Transverse colon (tissue), 4 donors: ENCODE measurements at regions not wholly inside any gene's neighbourhood (a gene's known extent, or its start where the extent isn't known, plus 50 kb on each side); places are given as distances from the start of the nearest gene placed in this dataset.

ENCODE experiments used
- DNase-seq: peaks from one replicate; pipeline ENCODE4 v3.0.0-alpha.2; 2019
- H3K27ac ChIP-seq, 4 donors: fragments of 200-600 bp; sonication (generic); 2 replicates each; pipeline ENCODE4 v1.5.1; 2016 to 2018; ENCODE audit warnings: inconsistent platforms in 4 of 4
- H3K27me3 ChIP-seq: fragments of 200-600 bp; sonication (generic); 2 replicates; pipeline ENCODE4 v1.5.1; 2017; ENCODE audit warnings: inconsistent platforms
- H3K36me3 ChIP-seq, 4 donors: fragments of 200-600 bp; sonication (generic); 2 replicates each; pipeline ENCODE4 v1.5.1; 2017 to 2019; ENCODE audit warnings: inconsistent platforms in 4 of 4
- H3K4me1 ChIP-seq, 4 donors: fragments of 200-600 bp; sonication (generic); 2 replicates each; pipeline ENCODE4 v1.5.1; 2017 to 2020; ENCODE audit warnings: inconsistent platforms in 4 of 4
- H3K4me3 ChIP-seq, 4 donors: fragments of 200-600 bp; sonication (generic); 1 replicate in 1 of 4; 2 replicates in 3 of 4; pipeline versions ENCODE4 v1.5.1 to v1.6.1; 2017 to 2019; ENCODE audit warnings: inconsistent platforms in 4 of 4
- H3K9me3 ChIP-seq, 2 donors: fragments of 200-600 bp; sonication (generic); 2 replicates each; pipeline ENCODE4 v1.5.1; 2017 to 2019; ENCODE audit warnings: inconsistent platforms in 2 of 2
- EP300 ChIP-seq: sonication (generic); formaldehyde crosslinking; IDR thresholded peaks from one replicate; pipeline ENCODE4 v1.6.1; 2017; ENCODE audit warnings: antibody characterized with exemption, low read depth
- POLR2A ChIP-seq: fragments of 450-650 bp; IDR thresholded peaks from one replicate; pipeline ENCODE4 v1.6.1; 2016; ENCODE audit warnings: antibody characterized with exemption, mild to moderate bottlenecking, moderate library complexity
- POLR2AphosphoS5 ChIP-seq, 3 donors: sonication (generic); formaldehyde crosslinking; IDR thresholded peaks; one replicate each; pipeline ENCODE4 v1.6.1; 2016; ENCODE audit warnings: antibody characterized with exemption in 3 of 3
- WGBS, 2 donors: methylation state at CpG; one replicate each; pipeline ENCODE4 v1.1.5; 2018; ENCODE audit warnings: low coverage in 1 of 2; 5-methylcytosine and 5-hydroxymethylcytosine counted together
- in situ Hi-C, 4 donors: fragments of 200-750 bp; cut with MboI; loops; one replicate each; pipeline versions ENCODE4 v1.15.0 to v1.15.1; 2017; ENCODE audit warnings: low sequenced_read_pairs in 3 of 4, low pct_ligation_motif_present in 1 of 4, low pct_unique_long_range_greater_than_20kb in 1 of 4
- intact Hi-C: fragments of 100-400 bp; cut with DNase I; formaldehyde crosslinking; loops from one replicate; pipeline ENCODE4 v1.15.1; 2023; ENCODE audit warnings: low total_unique reads
- TF ChIP-seq, protein P1 (sequence below), 5 experiments: fragments of 200-600 bp in 3 of 5; fragments of 450-650 bp in 2 of 5; sonication (generic) in 3 of 5; IDR thresholded peaks; 1 replicate in 2 of 5; 2 replicates in 3 of 5; pipeline ENCODE4 v1.5.1; 2016 to 2017; ENCODE audit warnings: antibody characterized with exemption in 5 of 5, inconsistent platforms in 3 of 5, mild to moderate bottlenecking in 2 of 5, moderate library complexity in 1 of 5

DNA sequence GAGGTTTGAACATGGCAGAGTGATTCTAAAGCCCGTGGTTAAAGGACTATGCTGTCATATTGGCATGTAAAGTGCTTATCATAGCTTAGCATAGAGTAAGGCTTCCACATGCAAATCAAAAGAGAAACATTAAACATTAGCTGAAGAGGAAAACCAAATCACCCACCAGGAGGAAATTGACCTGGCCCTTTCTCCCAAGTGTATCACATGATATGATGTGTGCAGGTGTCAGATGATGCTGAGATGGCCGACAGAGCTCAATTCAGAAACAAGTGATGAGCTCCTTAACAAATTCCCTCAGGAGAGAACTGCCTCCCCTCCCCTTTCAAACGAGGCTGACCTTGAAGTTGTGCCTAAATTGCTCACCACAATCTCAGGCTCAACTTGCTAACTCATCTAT lies 217.1 kb upstream of the BTG1 start:
- DNase-seq = no peak
- 24 to 25% methylated on average over 1 to 3 of the region's 3 CpGs for WGBS, 2 donors
- peak overlapping the region; percentile 43 to 69 (median 55) for H3K27ac ChIP-seq
- H3K36me3 ChIP-seq = no peaks in the 10 kb centered on the region
- peaks cover 4 to 14% (median 8%) of the 10 kb centered on the region in 4 donors for H3K4me1 ChIP-seq
- TF ChIP-seq, protein P1, sequence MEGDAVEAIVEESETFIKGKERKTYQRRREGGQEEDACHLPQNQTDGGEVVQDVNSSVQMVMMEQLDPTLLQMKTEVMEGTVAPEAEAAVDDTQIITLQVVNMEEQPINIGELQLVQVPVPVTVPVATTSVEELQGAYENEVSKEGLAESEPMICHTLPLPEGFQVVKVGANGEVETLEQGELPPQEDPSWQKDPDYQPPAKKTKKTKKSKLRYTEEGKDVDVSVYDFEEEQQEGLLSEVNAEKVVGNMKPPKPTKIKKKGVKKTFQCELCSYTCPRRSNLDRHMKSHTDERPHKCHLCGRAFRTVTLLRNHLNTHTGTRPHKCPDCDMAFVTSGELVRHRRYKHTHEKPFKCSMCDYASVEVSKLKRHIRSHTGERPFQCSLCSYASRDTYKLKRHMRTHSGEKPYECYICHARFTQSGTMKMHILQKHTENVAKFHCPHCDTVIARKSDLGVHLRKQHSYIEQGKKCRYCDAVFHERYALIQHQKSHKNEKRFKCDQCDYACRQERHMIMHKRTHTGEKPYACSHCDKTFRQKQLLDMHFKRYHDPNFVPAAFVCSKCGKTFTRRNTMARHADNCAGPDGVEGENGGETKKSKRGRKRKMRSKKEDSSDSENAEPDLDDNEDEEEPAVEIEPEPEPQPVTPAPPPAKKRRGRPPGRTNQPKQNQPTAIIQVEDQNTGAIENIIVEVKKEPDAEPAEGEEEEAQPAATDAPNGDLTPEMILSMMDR (IDR thresholded peaks at IDR 0.05) = no peak
- TF ChIP-seq EP300 (no peak), POLR2AphosphoS5 (IDR thresholded peaks at IDR 0.05) (no peak), POLR2A (no peak)
- intact Hi-C loops (no loop called here), in situ Hi-C loops (loop anchor here in 1 of 4 donors (10.0 kb wide), 1 partner anchor 132 kb away; no protein-coding TSS in a partner anchor)
- H3K9me3 ChIP-seq = no peaks in the 10 kb centered on the region
- H3K27me3 ChIP-seq = no peaks in the 10 kb centered on the region
- no peak overlapping the region for H3K4me3 ChIP-seq

DNA sequence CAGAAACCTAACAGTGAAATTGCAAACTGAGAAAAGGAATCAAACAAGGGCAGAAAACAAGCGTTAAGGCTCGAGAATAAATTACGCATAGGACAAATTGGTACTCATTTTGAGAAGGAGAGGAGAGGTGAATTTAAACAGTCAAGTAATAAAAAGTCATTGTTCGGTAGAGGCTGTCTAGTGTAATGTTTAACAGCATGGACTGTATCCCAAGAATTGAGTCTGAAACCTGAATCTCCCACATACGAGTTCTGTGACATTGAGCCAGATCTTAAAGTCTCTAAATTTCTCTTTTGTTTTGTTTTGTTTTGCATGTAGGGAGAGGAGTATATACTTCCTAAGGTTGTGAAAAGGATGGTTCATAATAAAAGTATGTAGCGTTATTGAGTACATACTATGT lies 216.5 kb upstream of the BTG1 start:
- DNase-seq = no peak
- intact Hi-C loops = no loop called here
- Histone ChIP-seq H3K27me3 (no peaks in the 10 kb centered on the region), H3K4me3 (no peak overlapping the region), H3K9me3 (no peaks in the 10 kb centered on the region), H3K4me1 (peaks cover 4 to 14% (median 8%) of the 10 kb centered on the region in 4 donors), H3K36me3 (no peaks in the 10 kb centered on the region), H3K27ac (peak overlapping the region; percentile 24 to 69 (median 52))
- WGBS, 2 donors = 28 to 40% methylated on average over 5 to 6 of the region's 6 CpGs
- in situ Hi-C loops = loop anchor here in 1 of 4 donors (10.0 kb wide), 1 partner anchor 133 kb away; no protein-coding TSS in a partner anchor
- TF ChIP-seq POLR2AphosphoS5 (IDR thresholded peaks at IDR 0.05) = no peak

DNA sequence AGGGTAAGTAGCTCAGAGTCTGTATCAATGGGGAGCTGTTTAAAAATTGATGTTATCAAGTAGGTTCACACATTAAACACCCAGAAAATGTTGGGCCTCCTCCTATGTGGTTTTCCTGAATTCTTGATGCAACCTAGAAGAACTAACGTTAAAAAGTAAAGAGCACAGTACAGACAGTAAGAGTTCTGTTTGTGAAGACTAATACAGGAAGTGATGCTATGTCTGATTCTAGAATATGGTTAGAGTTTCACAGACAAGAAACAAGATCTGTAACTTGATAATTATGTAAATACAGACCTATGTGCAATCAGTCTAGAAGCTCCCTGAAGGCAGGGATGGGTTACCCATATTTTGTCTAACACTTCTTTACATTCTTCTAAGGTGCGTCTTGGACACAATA lies 214.9 kb upstream of the BTG1 start:
- no peaks in the 10 kb centered on the region for H3K9me3 ChIP-seq
- H3K27me3 ChIP-seq = no peaks in the 10 kb centered on the region
- H3K4me3 ChIP-seq = no peak overlapping the region
- TF ChIP-seq EP300 = no peak
- TF ChIP-seq, protein P1 (IDR thresholded peaks at IDR 0.05) = no peak
- TF ChIP-seq POLR2A = no peak
- TF ChIP-seq POLR2AphosphoS5 (IDR thresholded peaks at IDR 0.05) = no peak
- DNase-seq = no peak
- in situ Hi-C loops = loop anchor here in 1 of 4 donors (10.0 kb wide), 1 partner anchor 134 kb away; no protein-coding TSS in a partner anchor
- peaks cover 4 to 14% (median 8%) of the 10 kb centered on the region in 4 donors for H3K4me1 ChIP-seq
- H3K36me3 ChIP-seq = no peaks in the 10 kb centered on the region
- WGBS, 2 donors = 82 to 93% methylated on average over 2 of the region's 2 CpGs
- intact Hi-C loops = no loop called here
- H3K27ac ChIP-seq = no peak overlapping the region

DNA sequence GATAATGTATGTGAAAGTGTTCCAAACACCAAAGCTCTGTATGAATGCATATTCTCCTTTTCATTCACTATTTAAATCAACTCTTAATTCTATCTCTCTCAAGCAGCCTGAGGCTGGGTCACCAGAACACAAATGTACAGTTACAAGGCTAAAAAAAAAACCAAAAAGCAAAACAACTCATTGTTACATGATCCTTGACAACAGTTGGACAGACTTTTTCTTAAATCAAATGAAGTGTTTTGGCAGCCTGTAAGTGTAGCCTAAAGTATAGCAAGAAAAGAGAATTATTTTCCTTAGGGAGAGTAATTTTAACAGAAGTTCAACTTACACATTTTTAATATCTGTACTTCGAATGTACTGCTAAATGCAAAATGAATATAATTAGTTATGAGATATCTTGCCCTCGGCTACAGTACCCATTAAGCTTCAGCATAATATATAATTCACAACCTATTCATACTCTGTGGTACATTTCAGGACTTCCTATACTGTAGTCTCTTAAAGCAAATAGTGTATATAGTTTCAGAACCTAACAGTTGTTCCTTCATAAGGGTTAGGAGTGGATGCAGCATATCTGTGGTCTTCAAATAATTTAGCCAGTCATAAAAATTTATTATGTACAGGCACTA lies 214.0 kb upstream of the BTG1 start:
- in situ Hi-C loops = loop anchor here in 1 of 4 donors (10.0 kb wide), 1 partner anchor 135 kb away; no protein-coding TSS in a partner anchor
- no peak overlapping the region for H3K27ac ChIP-seq
- no peak for TF ChIP-seq POLR2AphosphoS5 (IDR thresholded peaks at IDR 0.05)
- TF ChIP-seq, protein P1 (IDR thresholded peaks at IDR 0.05) = no peak
- TF ChIP-seq EP300 = no peak
- TF ChIP-seq POLR2A = no peak
- no peaks in the 10 kb centered on the region for H3K9me3 ChIP-seq
- no peaks in the 10 kb centered on the region for H3K36me3 ChIP-seq
- peaks cover 4 to 14% (median 8%) of the 10 kb centered on the region in 4 donors for H3K4me1 ChIP-seq
- H3K4me3 ChIP-seq = no peak overlapping the region
- DNase-seq = no peak
- 92 to 96% methylated on average over 2 of the region's 2 CpGs for WGBS, 2 donors
- intact Hi-C loops = no loop called here
- H3K27me3 ChIP-seq = no peaks in the 10 kb centered on the region
